Natural killer cell (primary cell): ENCODE measurements at regions not wholly inside any gene's neighbourhood (a gene's known extent, or its start where the extent isn't known, plus 50 kb on each side); places are given as distances from the start of the nearest gene placed in this dataset.

Source experiments
- ATAC-seq, 3 donors: fragments of 150-1000 bp in 2 of 3; fragments of 200-7000 bp in 1 of 3; cut with Tn5 transposase; 1 replicate in 1 of 3; 2 replicates in 2 of 3; pipeline ENCODE4 v1.10.0; 2021; ENCODE audit warnings: mild to moderate bottlenecking in 2 of 3, moderate library complexity in 2 of 3
- DNase-seq, 2 donors: peaks; one replicate each; pipeline versions ENCODE4 v3.0.0 to v3.0.0-alpha.2; 2013 to 2021; ENCODE audit warnings: mixed read lengths in 1 of 2
- H3K27ac ChIP-seq: one replicate; pipeline ENCODE4 v1.5.1; 2013; ENCODE audit warnings: mild to moderate bottlenecking, low read length
- H3K27me3 ChIP-seq: one replicate; pipeline ENCODE4 v1.6.1; 2013; ENCODE audit warnings: low read length; ENCODE audit not compliant: control insufficient read depth, insufficient read depth
- H3K36me3 ChIP-seq: one replicate; pipeline ENCODE4 v1.6.1; 2013; ENCODE audit warnings: low read length; ENCODE audit not compliant: control insufficient read depth, insufficient read depth
- H3K4me1 ChIP-seq: one replicate; pipeline ENCODE4 v1.6.1; 2013; ENCODE audit warnings: low read length; ENCODE audit not compliant: control insufficient read depth, insufficient read depth
- H3K4me3 ChIP-seq: one replicate; pipeline ENCODE4 v1.5.1; 2013; ENCODE audit warnings: low read length
- H3K9me3 ChIP-seq: one replicate; pipeline ENCODE4 v1.6.1; 2013; ENCODE audit warnings: low read length; ENCODE audit not compliant: control insufficient read depth, insufficient read depth
- H3K27ac Mint-ChIP-seq, 2 donors: one replicate each; pipeline ENCODE4 v1.8.0; 2022; ENCODE audit warnings: mild to moderate bottlenecking in 2 of 2, mixed read lengths in 2 of 2, moderate library complexity in 1 of 2
- H3K27me3 Mint-ChIP-seq, 2 donors: one replicate each; pipeline ENCODE4 v1.8.0; 2022; ENCODE audit warnings: low read depth in 2 of 2, mixed read lengths in 2 of 2
- H3K36me3 Mint-ChIP-seq: one replicate; pipeline ENCODE4 v1.8.0; 2022; ENCODE audit warnings: mixed read lengths
- H3K4me1 Mint-ChIP-seq, 2 donors: one replicate each; pipeline ENCODE4 v1.8.0; 2022; ENCODE audit warnings: mixed read lengths in 2 of 2
- H3K4me3 Mint-ChIP-seq: one replicate; pipeline ENCODE4 v1.8.0; 2022; ENCODE audit warnings: mild to moderate bottlenecking, moderate library complexity, mixed read lengths
- H3K9me3 Mint-ChIP-seq, 2 donors: one replicate each; pipeline ENCODE4 v1.8.0; 2022; ENCODE audit warnings: mixed read lengths in 2 of 2
- CTCF ChIP-seq: fragments of 200-600 bp; IDR thresholded peaks from one replicate; pipeline ENCODE4 v1.8.0; 2022; ENCODE audit warnings: antibody characterized with exemption
- WGBS: methylation state at CpG from one replicate; pipeline ENCODE4 v1.1.7; 2013; ENCODE audit warnings: missing lambda C conversion rate; ENCODE audit not compliant: insufficient coverage; 5-methylcytosine and 5-hydroxymethylcytosine counted together
- intact Hi-C: fragments of 100-400 bp; cut with micrococcal nuclease; formaldehyde crosslinking; loops from one replicate; pipeline ENCODE4 v1.14.2; 2022

DNA sequence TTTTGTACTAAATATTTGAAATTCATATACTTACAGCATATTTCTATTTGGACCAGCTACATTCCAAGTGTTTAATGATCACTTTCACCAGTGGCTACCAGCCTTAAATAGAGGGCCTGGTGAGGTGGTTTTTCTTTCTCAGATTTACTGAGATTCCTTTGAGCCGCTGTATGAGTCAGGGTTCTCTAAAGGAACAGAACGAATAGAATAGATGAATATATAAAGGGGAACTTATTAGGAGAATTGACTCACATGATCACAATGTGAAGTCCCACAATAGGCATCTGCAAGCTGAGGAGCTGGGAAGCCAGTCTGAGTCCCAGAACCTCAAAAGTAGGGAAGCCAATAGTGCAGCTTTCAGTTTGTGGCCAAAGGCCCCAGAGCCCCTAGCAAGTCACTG lies 146.2 kb upstream of the TLL1 start:
- no peaks in the 10 kb centered on the region for H3K4me1 ChIP-seq
- peaks cover 9 to 10% of the 10 kb centered on the region in 2 donors for H3K9me3 Mint-ChIP-seq
- H3K4me3 ChIP-seq, result no peak overlapping the region
- DNase-seq (no peak), ATAC-seq (no peak)
- no peaks in the 10 kb centered on the region for H3K36me3 ChIP-seq
- H3K27me3 Mint-ChIP-seq, result no peaks in the 10 kb centered on the region
- WGBS, result 79% methylated on average over 2 of the region's 2 CpGs
- no peaks in the 10 kb centered on the region for H3K27me3 ChIP-seq
- no peak overlapping the region for H3K27ac Mint-ChIP-seq
- H3K27ac ChIP-seq, result no peak overlapping the region
- no peak for TF ChIP-seq CTCF
- intact Hi-C loops, result no loop called here
- no peaks in the 10 kb centered on the region for H3K4me1 Mint-ChIP-seq
- no peaks in the 10 kb centered on the region for H3K9me3 ChIP-seq
- no peak overlapping the region for H3K4me3 Mint-ChIP-seq
- peaks cover 7% of the 10 kb centered on the region for H3K36me3 Mint-ChIP-seq

- ATAC-seq (no peak), DNase-seq (no peak)
- H3K36me3 Mint-ChIP-seq, result no peaks in the 10 kb centered on the region
- no peaks in the 10 kb centered on the region for H3K27me3 Mint-ChIP-seq
- Histone ChIP-seq H3K9me3 (no peaks in the 10 kb centered on the region), H3K27ac (no peak overlapping the region), H3K27me3 (no peaks in the 10 kb centered on the region), H3K4me1 (no peaks in the 10 kb centered on the region), H3K4me3 (no peak overlapping the region), H3K36me3 (no peaks in the 10 kb centered on the region)
- no peak overlapping the region for H3K4me3 Mint-ChIP-seq
- WGBS, result no CpG with 5 or more reads among the region's 1 CpG
- H3K4me1 Mint-ChIP-seq, result no peaks in the 10 kb centered on the region
- no peak for TF ChIP-seq CTCF
- no peak overlapping the region for H3K27ac Mint-ChIP-seq
- peaks cover 7 to 9% of the 10 kb centered on the region in 2 donors for H3K9me3 Mint-ChIP-seq
- intact Hi-C loops, result no loop called here
Observed at GRCh38 chr4:165737309-165737972, 135.6 kb upstream of the TLL1 start.

DNA sequence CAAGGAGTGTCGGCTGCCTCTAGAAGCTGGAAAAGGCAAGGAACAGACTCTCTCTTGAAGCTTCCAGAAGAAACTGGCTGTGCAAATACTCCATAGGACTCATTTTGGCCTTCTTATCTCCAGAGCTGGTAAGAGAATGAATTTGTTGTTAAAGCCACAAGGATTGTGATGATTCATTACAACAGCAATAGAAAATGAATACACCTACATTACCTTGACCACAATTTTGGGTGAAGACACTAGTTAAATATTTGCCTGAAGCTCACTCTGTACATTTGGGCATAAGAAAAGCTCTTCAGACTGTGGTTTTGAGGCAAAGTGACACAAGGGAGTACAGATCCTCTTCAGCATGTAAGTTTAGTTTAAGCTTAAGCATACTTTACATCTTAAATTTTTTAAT lies 134.5 kb upstream of the TLL1 start:
- no peaks in the 10 kb centered on the region for H3K9me3 ChIP-seq
- H3K4me1 ChIP-seq, result no peaks in the 10 kb centered on the region
- no peak overlapping the region for H3K27ac Mint-ChIP-seq
- no peak for TF ChIP-seq CTCF
- intact Hi-C loops, result no loop called here
- H3K36me3 ChIP-seq, result no peaks in the 10 kb centered on the region
- H3K27me3 ChIP-seq, result no peaks in the 10 kb centered on the region
- no peaks in the 10 kb centered on the region for H3K36me3 Mint-ChIP-seq
- peaks cover 8% of the 10 kb centered on the region in 2 donors for H3K9me3 Mint-ChIP-seq
- no peak overlapping the region for H3K4me3 ChIP-seq
- H3K4me3 Mint-ChIP-seq, result no peak overlapping the region
- no peak for DNase-seq
- H3K27me3 Mint-ChIP-seq, result no peaks in the 10 kb centered on the region
- H3K27ac ChIP-seq, result no peak overlapping the region
- 88% methylated on average over 1 of the region's 1 CpG for WGBS
- no peak for ATAC-seq
- no peaks in the 10 kb centered on the region for H3K4me1 Mint-ChIP-seq

DNA sequence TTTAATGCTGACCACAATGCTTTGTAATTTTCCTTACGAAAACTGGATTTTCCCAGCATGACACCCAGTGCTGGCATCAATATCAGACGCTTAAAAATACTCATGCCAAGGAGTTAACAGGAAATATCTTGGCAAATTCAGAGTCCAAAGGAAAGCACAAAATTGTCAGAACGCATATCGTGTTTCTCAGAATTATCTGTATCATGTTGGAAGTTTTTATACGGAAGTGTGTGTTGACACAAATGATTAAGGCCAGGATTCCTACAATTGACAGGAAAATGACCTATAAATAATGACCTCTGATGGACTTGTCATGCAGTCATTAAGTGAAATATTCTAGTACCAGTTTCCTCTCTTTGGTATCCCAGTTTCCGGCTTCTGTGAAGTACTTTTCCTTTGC lies 132.1 kb upstream of the TLL1 start:
- no peak overlapping the region for H3K27ac ChIP-seq
- Mint-ChIP-seq H3K4me3 (no peak overlapping the region), H3K9me3 (peaks cover 7% of the 10 kb centered on the region in 2 donors), H3K4me1 (no peaks in the 10 kb centered on the region), H3K27ac (no peak overlapping the region), H3K36me3 (no peaks in the 10 kb centered on the region), H3K27me3 (no peaks in the 10 kb centered on the region)
- WGBS, result 72% methylated on average over 6 of the region's 6 CpGs
- H3K9me3 ChIP-seq, result no peaks in the 10 kb centered on the region
- no peaks in the 10 kb centered on the region for H3K27me3 ChIP-seq
- intact Hi-C loops, result no loop called here
- no peak overlapping the region for H3K4me3 ChIP-seq
- no peak for DNase-seq
- H3K36me3 ChIP-seq, result no peaks in the 10 kb centered on the region
- TF ChIP-seq CTCF, result no peak
- H3K4me1 ChIP-seq, result no peaks in the 10 kb centered on the region
- ATAC-seq, result no peak
